GM13976 (cell line): ENCODE measurements at regions not wholly inside any gene's neighbourhood (a gene's known extent, or its start where the extent isn't known, plus 50 kb on each side); places are given as distances from the start of the nearest gene placed in this dataset.

ENCODE experiments used
- DNase-seq: peaks from one replicate; pipeline ENCODE4 v3.0.0; 2012; ENCODE audit warnings: low spot score
- CTCF ChIP-seq: IDR thresholded peaks from 2 replicates; pipeline ENCODE4 v1.5.1; 2012; ENCODE audit warnings: borderline replicate concordance, mild to moderate bottlenecking; ENCODE audit not compliant: insufficient read depth; ENCODE audit errors: extremely low read depth, missing control alignments, control extremely low read depth
- in situ Hi-C: fragments of 300-500 bp; cut with MboI; formaldehyde crosslinking; loops from one replicate; pipeline ENCODE4 v1.12.0; 2022; ENCODE audit warnings: low sequenced_read_pairs, mixed read lengths, inconsistent platforms; ENCODE audit not compliant: unreplicated experiment

- no peak for DNase-seq
- in situ Hi-C loops = no loop called here
- no peak for TF ChIP-seq CTCF
Measured at GRCh38 chr1:201659572-201659971, 120.6 kb downstream of the NAV1 start.

GRCh38 chr1:201660931-201661822, 122.2 kb downstream of the NAV1 start:
- DNase-seq = no peak
- no peak for TF ChIP-seq CTCF
- in situ Hi-C loops = no loop called here

- no peak for DNase-seq
- in situ Hi-C loops = no loop called here
- no peak for TF ChIP-seq CTCF
Measured at GRCh38 chr1:201661823-201662359, 123.0 kb downstream of the NAV1 start.

GRCh38 chr1:201662646-201663045, 123.7 kb downstream of the NAV1 start:
- in situ Hi-C loops = no loop called here
- no peak for TF ChIP-seq CTCF
- no peak for DNase-seq

- DNase-seq = no peak
- no peak for TF ChIP-seq CTCF
- in situ Hi-C loops = no loop called here
Measured at GRCh38 chr1:201663491-201664113, 124.7 kb downstream of the NAV1 start.

- in situ Hi-C loops = no loop called here
- no peak for DNase-seq
- no peak for TF ChIP-seq CTCF
Measured at GRCh38 chr1:201665036-201665435, 126.1 kb downstream of the NAV1 start.
